Pancreas (tissue), 10 donors: ENCODE measurements at regions not wholly inside any gene's neighbourhood (a gene's known extent, or its start where the extent isn't known, plus 50 kb on each side); places are given as distances from the start of the nearest gene placed in this dataset.

Experiments used
- ATAC-seq, 4 donors: fragments of 200-7000 bp; cut with Tn5 transposase; one replicate each; pipeline versions ENCODE4 v1.8.0 to v1.9.1; 2020; ENCODE audit warnings: mild to moderate bottlenecking in 4 of 4, moderate library complexity in 4 of 4
- DNase-seq, 6 donors: peaks; one replicate each; pipeline ENCODE4 v3.0.0-alpha.2; 2020
- FAIRE-seq: peaks from 2 replicates; lab custom pipeline; 2012; peaks lifted over from hg19 to GRCh38; lab: Jason Lieb, UNC
- H3K27ac ChIP-seq, 4 donors: fragments of 200-600 bp; sonication (generic); 1 replicate in 3 of 4; 2 replicates in 1 of 4; pipeline versions ENCODE4 v1.5.0 to v1.8.0; 2020
- H3K27me3 ChIP-seq, 4 donors: fragments of 200-600 bp; one replicate each; pipeline ENCODE4 v1.8.0; 2021
- H3K36me3 ChIP-seq, 3 donors: fragments of 200-600 bp; sonication (generic) in 1 of 3; one replicate each; pipeline versions ENCODE4 v1.5.0 to v1.8.0; 2020 to 2021
- H3K4me1 ChIP-seq, 3 donors: fragments of 200-600 bp; one replicate each; pipeline ENCODE4 v1.8.0; 2021
- H3K4me3 ChIP-seq, 4 donors: fragments of 200-600 bp; sonication (generic) in 2 of 4; one replicate each; pipeline versions ENCODE4 v1.5.0 to v1.8.0; 2020 to 2021
- H3K9me3 ChIP-seq, 4 donors: fragments of 200-600 bp; one replicate each; pipeline ENCODE4 v1.8.0; 2021
- CTCF ChIP-seq, 4 donors: fragments of 200-600 bp; sonication (generic) in 3 of 4; IDR thresholded peaks; one replicate each; pipeline versions ENCODE4 v1.5.0 to v1.8.0; 2021; ENCODE audit warnings: antibody characterized with exemption in 4 of 4
- WGBS, 2 donors: extraction: QIAGEN DNeasy Blood & Tissue Kit; methylation state at CpG; one replicate each; pipeline ENCODE4 v1.1.7; 2013; 5-methylcytosine and 5-hydroxymethylcytosine counted together
- intact Hi-C, 3 donors: fragments of 100-400 bp; cut with DNase I; formaldehyde crosslinking; loops; one replicate each; pipeline versions ENCODE4 v1.11.1 to v1.14.2; 2022
- donor health status: healthy with polysubstance abuse.
- donor health status: DM: no; HTN: no; CAD: no; lungs with moderate emphysema.
- donor health status: DM: no; HTN: no; CAD: no.
- donor health status: control.
- donor health status: control.
- donor health status: Bipolar disorder and iron deficiency.
- donor health status: DM: yes; HTN: yes; CAD: no.
- donor health status: DM: no; HTN: no; CAD: no.
- donor health status: DM: no; HTN: no; CAD: no.
- donor health status: DM: yes; HTN: yes; CAD: no.

- no peak for TF ChIP-seq CTCF (IDR thresholded peaks at IDR 0.05)
- H3K4me1 ChIP-seq: peaks cover 0 to 16% (median 0%) of the 10 kb centered on the region in 3 donors
- H3K9me3 ChIP-seq: no peaks in the 10 kb centered on the region
- WGBS, 2 donors: 23 to 28% methylated on average over 12 of the region's 12 CpGs
- FAIRE-seq (no peak), DNase-seq (peak in 2 of 6 donors; percentile 6 to 28), ATAC-seq (peak; percentile 74 to 85 (median 80))
- H3K36me3 ChIP-seq: no peaks in the 10 kb centered on the region
- intact Hi-C loops: no loop called here
- H3K27ac ChIP-seq: peak overlapping the region in 3 of 4 donors; percentile 28 to 55 (median 53)
- no peaks in the 10 kb centered on the region for H3K27me3 ChIP-seq
- H3K4me3 ChIP-seq: peak overlapping the region in 3 of 4 donors; percentile 4 to 38 (median 29)
Observed at GRCh38 chr1:191368891-191369654, 789.2 kb upstream of the RGS18 start.

- Histone ChIP-seq H3K36me3 (no peaks in the 10 kb centered on the region), H3K9me3 (no peaks in the 10 kb centered on the region), H3K27me3 (no peaks in the 10 kb centered on the region), H3K4me3 (no peak overlapping the region), H3K27ac (peak overlapping the region in 1 of 4 donors; percentile 28), H3K4me1 (peaks cover 0 to 16% (median 0%) of the 10 kb centered on the region in 3 donors)
- FAIRE-seq (no peak), ATAC-seq (peak; percentile 74 to 86 (median 84)), DNase-seq (peak in 5 of 6 donors; percentile 33 to 52 (median 40))
- 5 to 18% methylated on average over 3 of the region's 3 CpGs for WGBS, 2 donors
- intact Hi-C loops: no loop called here
- no peak for TF ChIP-seq CTCF (IDR thresholded peaks at IDR 0.05)
Observed at GRCh38 chr1:191371626-191372025, 786.6 kb upstream of the RGS18 start.

- FAIRE-seq: no peak
Observed at GRCh38 chr1:191388283-191388682, 770.0 kb upstream of the RGS18 start.

GRCh38 chr1:191396622-191397021 lies 761.6 kb upstream of the RGS18 start:
- TF ChIP-seq CTCF (IDR thresholded peaks at IDR 0.05): no peak
- Histone ChIP-seq H3K27me3 (no peaks in the 10 kb centered on the region), H3K27ac (no peak overlapping the region), H3K9me3 (no peaks in the 10 kb centered on the region), H3K4me3 (no peak overlapping the region), H3K36me3 (no peaks in the 10 kb centered on the region), H3K4me1 (no peaks in the 10 kb centered on the region)
- FAIRE-seq: no peak
- WGBS, 2 donors: 73 to 78% methylated on average over 5 of the region's 5 CpGs
- intact Hi-C loops: no loop called here
- ATAC-seq: no peak
- DNase-seq: no peak

More at GRCh38 chr1:191388283-191388682, 770.0 kb upstream of the RGS18 start:
- Histone ChIP-seq H3K9me3 (no peaks in the 10 kb centered on the region), H3K36me3 (no peaks in the 10 kb centered on the region), H3K27ac (no peak overlapping the region), H3K4me3 (no peak overlapping the region), H3K27me3 (no peaks in the 10 kb centered on the region), H3K4me1 (no peaks in the 10 kb centered on the region)
- intact Hi-C loops: no loop called here
- no peak for DNase-seq
- TF ChIP-seq CTCF (IDR thresholded peaks at IDR 0.05): no peak
- no peak for ATAC-seq

- H3K36me3 ChIP-seq: no peaks in the 10 kb centered on the region
- H3K9me3 ChIP-seq: no peaks in the 10 kb centered on the region
- DNase-seq (no peak), FAIRE-seq (no peak), ATAC-seq (no peak)
- H3K4me1 ChIP-seq: no peaks in the 10 kb centered on the region
- WGBS, 2 donors: 73 to 78% methylated on average over 4 of the region's 4 CpGs
- H3K4me3 ChIP-seq: no peak overlapping the region
- no peak for TF ChIP-seq CTCF (IDR thresholded peaks at IDR 0.05)
- no peak overlapping the region for H3K27ac ChIP-seq
- intact Hi-C loops: no loop called here
- H3K27me3 ChIP-seq: no peaks in the 10 kb centered on the region
Observed at GRCh38 chr1:191398551-191398950, 759.7 kb upstream of the RGS18 start.
